SIG-M5 treated with dmso at 0.1 percent for 504 hours (cell line): ENCODE measurements at regions not wholly inside any gene's neighbourhood (a gene's known extent, or its start where the extent isn't known, plus 50 kb on each side); places are given as distances from the start of the nearest gene placed in this dataset.

Source experiments
- DNase-seq: peaks from one replicate; lab custom pipeline; 2025; ENCODE audit not compliant: unreplicated experiment; lab: John Stamatoyannopoulos, UW

DNA sequence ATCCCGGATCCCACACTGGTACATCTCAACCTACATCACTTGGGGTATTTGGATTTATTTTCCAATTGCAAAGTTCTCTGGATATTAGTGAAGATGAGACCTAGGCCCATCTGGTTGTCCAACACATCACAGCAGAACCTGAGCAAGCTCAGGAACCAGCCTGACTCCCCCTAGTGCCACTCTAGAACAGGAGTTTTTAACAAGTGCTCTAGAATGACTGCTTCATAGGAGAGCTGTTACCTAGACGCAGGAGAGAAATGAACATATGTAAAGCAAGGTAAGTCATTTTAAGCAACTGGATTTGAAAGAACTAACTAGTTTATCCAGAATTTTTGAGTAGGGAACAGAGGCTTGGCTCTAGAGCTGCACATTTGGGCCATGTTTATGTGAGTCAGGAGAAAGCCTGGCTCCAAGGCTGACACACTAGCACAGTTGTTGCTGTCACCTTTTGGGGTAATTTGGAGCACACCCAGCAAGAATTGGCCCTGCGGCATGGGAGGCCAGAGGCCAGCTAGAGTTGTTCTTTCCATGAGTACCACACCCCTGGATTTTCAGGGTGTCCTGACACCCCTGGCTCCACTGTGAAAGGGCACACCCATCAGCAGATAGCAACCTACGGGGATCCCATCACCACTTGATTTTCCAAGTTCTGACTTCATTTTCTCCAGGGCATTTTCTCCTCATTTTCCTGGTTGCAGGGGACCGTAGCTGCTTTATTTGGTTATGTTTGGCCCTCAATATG is 110.9 kb upstream of the LPAR1 start:
- DNase-seq: peak; percentile 6

DNA sequence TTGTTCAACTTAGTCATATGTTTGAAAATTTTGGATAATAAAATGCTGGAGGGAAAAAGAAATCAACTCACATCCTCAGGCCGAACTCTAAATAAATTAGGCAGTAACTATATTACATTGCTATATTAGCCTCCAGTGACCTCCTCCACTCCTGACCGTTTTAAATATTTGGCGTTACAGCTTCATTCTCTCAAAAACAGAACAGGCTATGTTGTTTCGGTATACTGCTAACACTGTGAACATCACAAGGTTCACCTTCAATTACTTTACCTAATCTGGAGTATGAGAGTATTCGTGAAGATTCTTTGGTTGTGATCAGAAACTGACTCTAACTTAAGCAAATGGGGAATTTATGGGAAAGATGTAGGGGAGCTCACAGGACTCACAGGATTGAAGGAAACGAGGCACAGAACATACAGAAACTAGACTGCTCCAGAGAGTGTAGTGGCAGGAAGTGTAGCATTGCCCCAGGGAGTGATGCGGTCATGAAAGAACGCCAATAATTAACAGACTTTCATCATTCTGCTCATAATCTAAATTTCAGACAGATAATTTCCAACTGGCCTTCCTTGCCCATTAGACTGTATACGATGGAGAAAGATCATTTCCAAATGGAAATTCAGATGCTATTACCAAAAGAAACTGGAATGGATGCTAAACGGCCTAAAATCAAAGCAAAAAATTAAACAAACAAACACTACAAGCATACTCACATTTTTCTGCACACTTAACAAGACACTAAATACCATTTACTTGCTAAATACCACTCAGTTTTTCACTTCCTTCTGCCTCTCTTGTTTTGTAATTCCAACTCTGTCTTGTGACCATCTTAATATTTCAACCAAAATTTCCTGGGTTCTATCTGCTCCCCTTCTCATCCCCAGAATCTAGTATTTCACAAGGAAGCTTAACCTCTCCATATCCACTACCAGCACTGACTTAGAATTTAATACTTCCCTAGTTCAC is 110.1 kb upstream of the LPAR1 start:
- DNase-seq: no peak

DNA sequence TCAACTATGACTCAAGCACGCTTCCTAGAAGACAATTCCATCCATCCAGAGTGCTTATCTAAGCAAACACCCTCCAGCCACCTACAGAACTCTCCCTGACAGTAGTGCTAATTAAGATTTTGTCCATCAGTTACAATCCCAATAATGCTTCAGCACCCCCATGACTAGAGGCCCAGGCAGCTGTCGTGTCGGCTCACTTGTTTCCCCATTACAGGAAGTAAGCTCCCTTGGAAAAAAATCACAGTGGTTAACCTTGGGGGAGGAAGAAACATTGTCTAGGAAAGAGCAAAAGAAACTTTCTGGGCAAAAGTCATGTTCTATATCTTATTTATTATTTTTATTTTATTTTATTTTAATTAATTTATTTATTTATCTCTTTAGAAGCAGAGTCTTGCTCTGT is 108.8 kb upstream of the LPAR1 start:
- DNase-seq: no peak

DNA sequence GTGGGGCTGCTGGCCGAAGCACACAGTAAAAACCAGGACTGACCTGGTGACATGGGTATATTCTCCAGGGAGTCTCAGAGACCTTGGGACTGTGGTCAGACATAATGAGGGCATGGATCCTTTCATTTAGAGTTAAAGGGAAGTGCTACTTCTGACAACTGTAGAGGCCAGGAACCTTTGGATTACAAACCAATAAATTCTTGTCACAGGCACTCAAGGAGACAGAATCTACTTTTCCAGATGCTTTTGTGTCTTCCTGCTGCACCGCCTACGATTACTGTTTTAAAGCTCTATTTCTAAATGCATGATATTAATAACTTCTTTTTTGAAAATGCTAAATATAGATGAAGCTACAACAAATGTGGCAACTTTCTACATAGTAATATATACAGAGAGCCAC is 106.5 kb upstream of the LPAR1 start:
- DNase-seq: no peak

DNA sequence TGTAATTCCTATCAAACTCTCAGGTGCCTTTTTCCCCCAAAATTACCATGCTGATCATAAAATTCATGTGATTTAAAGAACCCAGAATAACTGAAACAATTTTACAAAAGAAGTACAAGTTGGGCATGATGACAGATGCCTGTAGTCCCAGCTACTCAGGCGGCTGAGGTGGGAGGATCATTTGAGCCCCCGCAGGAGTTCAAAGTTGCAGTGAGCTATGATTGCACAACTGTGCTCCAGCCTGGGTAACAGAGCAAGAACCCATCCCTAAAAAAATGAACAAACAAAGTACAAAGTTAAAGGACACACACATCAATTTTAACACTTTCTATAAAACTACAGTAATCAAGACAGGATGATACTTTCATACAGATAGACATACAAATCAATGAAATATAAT is 97.9 kb upstream of the LPAR1 start:
- DNase-seq: no peak

DNA sequence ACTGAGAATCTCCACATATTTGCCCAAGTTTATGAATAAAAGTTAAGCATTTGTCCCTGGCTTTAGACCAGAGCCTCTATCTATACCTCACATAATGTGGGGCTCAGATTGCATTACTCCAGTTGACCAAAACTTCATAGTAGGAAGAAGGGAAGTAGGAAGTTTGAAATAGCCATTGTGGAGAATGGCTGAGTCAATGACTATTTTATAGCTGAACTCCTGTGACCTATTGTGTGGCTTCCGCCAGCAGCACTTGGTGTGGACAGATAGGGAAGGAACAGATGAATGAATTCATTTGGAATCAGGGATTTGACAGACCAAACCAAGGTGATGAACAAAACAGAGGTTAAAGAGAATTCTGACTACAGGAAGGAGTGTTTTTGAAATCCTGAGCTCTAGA is 92.9 kb upstream of the LPAR1 start:
- DNase-seq: no peak

DNA sequence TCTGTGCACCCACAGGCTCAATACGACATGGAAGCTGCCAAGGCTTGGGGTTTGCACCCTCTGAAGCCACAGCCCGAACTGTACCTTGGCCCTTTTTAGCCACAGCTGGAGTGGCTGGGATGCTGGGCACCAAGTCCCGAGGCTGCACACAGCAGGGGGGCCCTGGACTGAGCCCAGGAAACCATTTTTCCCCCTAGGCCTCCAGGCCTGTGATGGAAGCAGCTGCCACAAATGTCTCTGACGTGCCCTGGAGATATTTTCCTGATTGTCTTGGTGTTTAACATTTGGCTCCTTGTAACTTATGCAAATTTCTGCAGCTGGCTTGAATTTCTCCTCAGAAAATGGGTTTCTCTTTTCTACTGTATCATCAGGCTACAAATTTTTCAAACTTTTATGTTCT is 82.3 kb upstream of the LPAR1 start:
- no peak for DNase-seq

DNA sequence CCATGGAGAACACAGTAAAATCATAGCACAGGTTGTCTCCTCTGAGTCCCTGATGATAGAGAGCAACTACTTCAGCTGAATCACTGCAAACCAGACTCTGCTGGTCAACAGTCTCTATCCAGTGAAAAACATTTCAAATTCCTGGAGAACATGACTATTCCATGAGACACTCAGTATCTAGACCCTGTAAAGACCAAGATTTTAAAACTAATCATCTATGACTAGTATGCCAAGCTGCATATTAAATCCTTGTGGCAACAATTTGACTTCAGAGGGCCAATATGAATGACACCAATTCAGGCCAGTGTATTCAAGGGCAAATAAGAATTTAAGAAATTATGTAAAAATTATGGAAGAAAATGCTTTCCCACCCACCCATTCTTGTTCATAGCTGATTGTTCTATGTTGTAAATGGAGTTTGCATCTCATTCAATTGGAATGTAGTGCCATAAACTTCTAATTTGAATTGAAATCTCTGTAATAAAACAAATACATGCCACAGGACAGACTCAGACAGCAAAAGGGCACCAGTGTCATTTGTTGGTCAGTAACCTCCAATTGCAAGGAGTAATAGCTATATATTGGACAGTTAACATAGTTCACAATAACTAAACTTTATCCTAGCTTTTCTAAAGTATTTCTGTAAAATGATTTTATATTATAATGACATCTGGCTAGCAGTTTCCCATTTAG is 80.1 kb upstream of the LPAR1 start:
- DNase-seq: no peak

DNA sequence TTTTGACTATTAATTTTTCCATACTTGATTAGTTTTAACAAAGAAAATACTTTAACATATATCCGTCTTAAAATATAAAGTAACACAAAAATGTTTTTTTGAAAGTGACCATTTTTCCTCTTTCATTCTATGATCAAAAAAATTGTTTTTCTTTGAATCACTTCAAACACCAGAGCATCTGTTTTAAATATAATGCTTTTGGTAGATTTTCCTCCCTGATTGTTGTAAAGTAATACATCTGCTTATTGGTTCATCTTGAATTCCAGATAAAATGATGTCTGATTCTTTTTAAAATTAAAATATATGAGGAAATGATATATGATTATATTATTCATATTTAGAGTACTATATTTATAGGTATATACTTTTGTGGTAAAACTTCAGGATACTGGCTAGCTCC is 76.2 kb upstream of the LPAR1 start:
- no peak for DNase-seq

DNA sequence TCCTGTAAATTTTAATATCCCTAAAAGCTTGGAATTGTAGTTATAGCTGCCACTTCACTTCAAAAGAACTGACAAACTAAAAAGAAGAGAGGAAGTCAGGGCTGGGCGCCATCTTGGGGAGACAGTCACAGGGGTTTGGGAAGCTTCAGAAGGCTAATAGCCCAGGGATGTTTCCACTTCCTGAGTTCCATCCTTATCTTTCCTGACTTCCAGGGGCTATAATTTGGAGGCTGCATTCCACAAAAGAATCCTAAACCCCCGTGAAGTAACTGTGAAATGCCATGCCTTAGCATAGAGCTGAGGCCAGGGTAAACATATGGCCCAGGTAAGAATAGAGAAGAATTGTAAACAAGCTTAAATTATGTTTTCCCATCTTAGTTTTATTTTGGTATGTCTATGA is 75.4 kb upstream of the LPAR1 start:
- DNase-seq: no peak

DNA sequence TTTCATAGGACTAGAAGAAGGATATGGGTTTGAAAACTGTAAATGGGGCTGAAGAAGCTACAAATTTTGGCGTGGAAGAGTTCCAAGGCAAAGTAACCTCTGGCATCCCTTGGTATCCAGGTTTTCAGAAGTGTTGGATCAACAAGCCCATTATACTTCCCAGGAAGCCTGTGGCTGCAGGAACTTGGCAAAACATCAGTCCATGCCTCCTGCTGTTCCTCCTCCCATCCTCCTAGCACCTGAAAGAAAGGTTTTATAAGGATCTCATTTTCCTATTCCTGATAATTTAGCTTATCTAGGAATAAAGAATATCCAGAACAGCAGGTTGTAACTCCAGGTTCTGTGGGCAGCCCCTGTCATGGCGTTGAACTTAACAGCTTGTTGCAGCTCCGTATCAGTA is 72.5 kb upstream of the LPAR1 start:
- DNase-seq: no peak

DNA sequence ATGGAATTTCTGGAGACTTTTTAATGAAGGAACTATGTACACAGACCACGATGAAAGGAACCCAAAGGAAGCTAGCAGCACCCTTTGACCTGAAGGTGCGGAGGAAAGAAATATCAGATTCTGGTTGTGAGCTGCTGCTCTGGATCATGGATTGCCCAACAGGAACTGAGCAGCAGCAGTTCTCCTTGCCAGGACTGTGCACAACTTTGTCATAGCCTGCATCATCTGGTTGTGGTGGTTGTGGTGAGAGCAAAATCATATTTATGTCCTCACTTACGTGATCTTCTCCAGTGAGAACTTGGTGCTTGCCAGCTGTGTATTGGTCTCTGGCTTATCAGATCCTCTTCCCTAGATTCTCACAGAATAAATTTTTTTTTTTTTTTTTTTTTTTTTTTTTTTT is 70.7 kb upstream of the LPAR1 start:
- no peak for DNase-seq

DNA sequence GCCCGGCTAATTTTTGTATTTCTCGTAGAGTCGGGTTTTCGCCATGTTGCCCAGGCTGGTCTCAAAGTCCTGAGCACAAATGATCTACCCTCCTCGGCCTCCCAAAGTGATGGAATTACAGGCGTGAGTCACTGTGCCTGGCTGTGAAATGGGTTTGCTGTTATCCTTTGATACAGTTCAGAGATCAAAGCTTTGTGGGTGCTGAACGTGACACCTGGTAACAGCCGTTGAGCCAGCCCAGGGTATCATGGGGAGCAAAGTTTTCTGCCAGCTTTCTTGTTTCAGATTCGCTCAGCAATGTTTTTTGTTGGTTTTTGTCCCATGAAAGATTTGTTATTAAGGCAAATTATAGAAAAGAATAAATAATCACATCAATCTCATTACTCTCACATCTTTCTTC is 68.9 kb upstream of the LPAR1 start:
- DNase-seq: no peak

DNA sequence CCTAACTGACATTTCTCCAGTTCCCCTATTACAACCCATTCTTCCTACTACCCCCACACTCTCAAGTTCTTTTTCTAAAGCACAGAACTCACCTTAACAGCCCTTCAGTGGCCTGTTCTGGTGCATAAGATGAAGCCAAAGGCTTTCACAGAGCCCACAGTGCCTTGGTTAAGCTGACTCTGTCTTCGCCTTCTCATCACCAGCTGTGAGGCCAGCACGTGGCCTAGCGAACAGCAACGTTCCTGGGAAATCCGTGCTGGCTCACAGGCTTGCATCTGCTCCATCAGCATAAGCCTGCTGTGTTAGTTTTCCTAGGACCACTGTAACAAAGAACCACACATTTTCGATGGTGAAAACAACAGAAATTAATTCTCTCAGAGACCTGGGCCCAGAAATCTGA is 67.9 kb upstream of the LPAR1 start:
- DNase-seq: no peak

DNA sequence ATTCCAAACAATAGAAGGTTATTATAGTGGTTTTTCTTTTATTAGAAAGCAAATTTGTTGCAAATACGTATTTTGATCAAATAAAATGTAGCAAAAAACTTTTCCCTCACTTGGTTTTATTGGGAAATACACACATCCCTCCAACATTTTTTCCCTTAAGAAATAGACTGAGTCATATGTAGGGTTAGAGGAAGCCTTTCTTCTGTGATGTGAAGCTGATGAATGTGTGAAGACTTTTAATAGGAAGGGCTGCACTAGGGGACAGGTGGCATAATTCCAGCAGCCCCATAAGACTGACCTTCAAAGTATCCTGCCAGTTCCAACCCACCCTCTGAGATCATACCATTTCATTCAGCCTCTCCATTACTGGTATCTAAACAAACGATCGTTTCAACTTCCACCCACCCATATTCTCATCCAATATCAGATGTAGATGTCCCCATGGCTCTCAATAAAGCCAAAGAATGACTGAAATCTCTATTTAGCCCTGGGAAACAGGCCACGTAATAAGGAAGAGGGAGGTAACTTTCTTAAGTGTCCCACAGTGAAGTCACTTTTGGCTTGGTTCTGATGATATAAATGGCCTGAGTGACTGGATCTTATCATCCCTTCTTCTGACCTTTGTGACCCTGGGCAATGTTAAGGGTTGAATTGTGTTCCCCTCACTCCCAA is 64.7 kb upstream of the LPAR1 start:
- DNase-seq: no peak

DNA sequence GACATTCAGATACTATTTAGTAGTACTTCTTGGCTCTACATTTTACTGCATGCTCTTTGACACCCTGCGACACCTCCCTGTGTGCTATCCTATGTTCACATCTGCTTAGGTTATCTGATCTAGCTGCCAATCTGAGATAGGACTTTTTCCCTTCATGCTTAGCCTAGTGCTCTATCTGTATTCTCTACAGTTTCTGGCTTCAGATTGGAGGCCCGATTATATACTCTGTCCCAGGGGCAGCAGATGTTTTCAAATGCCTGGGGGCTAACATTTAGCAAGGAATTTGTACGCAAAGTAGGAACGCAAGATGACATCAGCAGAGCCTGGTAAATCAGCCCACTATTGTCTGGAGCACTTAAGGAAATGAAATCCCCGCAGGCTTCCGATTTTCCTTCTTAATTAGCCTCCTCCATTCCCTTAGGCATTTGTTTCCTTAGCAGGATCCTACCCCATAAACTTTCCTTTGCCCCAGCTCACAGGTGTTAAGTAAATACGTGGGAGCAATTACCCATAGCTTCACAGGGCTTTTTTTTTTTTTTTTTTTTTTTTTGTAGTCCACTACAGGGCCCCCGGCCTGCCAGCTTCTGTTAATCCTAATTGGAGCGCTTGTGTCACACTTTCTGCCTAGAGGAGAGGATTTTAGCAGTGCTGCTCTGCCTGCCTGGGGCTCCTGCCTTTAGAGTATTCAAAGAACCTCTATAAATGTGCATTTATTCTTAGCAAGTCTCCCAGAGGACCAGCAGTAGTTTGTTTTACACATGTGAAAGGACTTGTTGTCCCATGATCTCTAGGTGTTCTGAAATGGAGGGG is 61.1 kb upstream of the LPAR1 start:
- no peak for DNase-seq

DNA sequence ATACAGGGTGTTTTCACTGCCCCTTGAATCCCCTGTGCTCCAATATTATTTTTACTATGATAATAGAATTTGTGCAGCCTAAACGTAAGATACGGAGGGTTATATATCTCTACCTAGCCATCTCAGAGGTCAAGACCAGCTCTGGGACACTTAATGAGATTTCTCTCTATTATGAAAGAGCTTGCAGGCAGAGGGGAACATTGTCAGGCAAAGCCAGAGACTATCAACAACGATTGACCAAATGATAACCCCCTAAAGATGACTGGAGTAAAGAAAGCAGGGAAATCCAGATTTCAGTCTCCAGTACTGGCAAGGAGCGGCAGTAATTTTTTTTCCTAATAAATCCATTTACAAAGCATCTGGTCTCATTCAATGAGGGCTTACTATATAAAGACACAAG is 59.8 kb upstream of the LPAR1 start:
- no peak for DNase-seq

DNA sequence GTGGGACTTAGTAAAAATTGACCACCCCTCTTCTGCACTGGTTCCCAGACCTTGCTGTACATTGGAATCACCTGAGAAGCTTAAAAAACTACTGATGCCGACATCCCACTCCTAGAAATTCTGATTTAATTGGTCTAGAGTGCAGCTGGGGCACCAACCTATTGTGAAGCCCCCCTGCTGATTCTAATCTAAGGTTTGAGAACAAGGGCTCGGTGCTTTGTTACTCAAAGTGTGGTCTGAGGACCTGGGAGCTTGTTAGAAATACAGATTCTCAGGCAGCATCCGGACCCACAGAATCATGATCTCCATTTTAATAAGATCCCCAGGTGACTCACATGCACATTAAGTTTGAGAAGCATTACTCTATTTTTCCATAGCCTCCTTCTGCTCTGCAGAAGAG is 57.8 kb upstream of the LPAR1 start:
- no peak for DNase-seq

DNA sequence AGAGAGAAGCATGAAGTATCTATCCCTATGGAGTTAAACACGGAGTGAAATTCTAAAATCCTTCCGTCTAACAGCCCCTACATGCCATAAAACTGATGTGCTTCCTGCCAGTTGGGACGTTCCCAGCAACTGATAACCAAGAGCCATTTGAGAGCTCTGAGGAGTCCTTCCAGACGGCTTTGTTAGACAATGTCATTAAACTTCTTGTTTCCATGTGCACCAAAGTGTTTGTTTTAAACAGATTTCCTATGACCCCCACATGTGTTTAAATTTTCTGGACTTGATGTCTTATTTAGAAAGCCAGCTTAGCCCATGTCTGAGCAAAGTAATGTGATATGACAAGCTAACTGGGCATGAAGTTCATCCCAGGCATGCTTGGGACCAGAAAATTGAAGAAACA is 57.2 kb upstream of the LPAR1 start:
- DNase-seq: no peak

DNA sequence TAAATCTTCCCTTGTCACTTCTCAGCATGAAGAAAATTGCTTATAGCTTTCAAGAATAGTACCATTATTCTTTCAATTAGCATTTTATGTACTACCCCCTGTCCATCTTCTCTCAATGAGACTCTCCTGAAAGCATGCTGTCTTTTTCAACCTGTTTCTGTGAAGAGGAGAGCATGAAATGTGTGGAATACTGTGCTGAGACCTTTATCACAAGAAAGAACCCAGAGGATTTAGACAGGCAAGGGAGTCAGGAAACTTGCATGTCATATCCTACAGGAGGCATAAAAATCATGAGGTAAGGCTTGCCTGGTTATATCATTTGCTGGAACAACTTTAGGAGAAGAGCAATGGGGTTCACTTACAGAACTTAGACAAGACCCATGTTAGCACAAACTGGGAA is 56.7 kb upstream of the LPAR1 start:
- DNase-seq: no peak
